GM13976 (cell line): ENCODE measurements at regions not wholly inside any gene's neighbourhood (a gene's known extent, or its start where the extent isn't known, plus 50 kb on each side); places are given as distances from the start of the nearest gene placed in this dataset.

Experiments used
- DNase-seq: peaks from one replicate; pipeline ENCODE4 v3.0.0; 2012; ENCODE audit warnings: low spot score
- in situ Hi-C: fragments of 300-500 bp; cut with MboI; formaldehyde crosslinking; loops from one replicate; pipeline ENCODE4 v1.12.0; 2022; ENCODE audit warnings: low sequenced_read_pairs, mixed read lengths, inconsistent platforms; ENCODE audit not compliant: unreplicated experiment
- TF ChIP-seq, protein P1 (sequence below): IDR thresholded peaks from 2 replicates; pipeline ENCODE4 v1.5.1; 2012; ENCODE audit warnings: borderline replicate concordance, mild to moderate bottlenecking; ENCODE audit not compliant: insufficient read depth; ENCODE audit errors: extremely low read depth, missing control alignments, control extremely low read depth

DNA sequence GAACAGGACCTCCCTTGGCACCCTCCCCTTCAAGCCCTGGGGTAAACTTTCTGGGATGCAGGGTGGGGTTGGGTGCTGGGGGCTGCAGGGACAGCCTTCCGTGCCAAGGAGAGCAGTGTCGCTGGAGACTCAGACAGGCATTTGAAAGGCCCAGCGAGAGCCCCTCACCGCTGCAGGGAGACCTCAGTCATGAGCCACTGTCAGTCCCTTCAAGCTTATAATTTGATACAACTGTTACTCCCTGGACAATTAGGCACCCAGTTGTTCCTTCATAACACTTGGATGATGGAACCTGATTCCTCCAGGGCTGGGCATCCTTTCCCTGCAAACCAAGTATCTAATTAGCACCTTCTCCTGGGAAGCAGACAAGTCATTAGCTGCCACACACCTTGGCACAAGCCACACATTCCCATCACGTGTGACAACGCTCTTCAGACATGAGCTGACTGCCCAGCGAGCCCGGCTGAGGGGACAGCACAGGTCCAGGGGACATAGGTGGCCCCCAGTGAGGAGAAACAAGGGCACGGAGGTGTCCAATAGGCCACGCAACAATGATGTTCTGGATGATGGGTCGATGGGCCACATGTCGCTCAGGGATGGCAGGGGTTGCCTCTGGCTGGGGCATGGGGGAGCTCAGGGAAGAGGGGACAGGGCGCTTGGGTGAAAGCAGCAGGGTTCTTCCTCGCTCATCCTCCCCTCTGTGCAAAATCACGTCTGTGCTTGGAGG, 59.6 kb downstream of the KCNF1 start:
- in situ Hi-C loops = no loop called here
- TF ChIP-seq, protein P1, sequence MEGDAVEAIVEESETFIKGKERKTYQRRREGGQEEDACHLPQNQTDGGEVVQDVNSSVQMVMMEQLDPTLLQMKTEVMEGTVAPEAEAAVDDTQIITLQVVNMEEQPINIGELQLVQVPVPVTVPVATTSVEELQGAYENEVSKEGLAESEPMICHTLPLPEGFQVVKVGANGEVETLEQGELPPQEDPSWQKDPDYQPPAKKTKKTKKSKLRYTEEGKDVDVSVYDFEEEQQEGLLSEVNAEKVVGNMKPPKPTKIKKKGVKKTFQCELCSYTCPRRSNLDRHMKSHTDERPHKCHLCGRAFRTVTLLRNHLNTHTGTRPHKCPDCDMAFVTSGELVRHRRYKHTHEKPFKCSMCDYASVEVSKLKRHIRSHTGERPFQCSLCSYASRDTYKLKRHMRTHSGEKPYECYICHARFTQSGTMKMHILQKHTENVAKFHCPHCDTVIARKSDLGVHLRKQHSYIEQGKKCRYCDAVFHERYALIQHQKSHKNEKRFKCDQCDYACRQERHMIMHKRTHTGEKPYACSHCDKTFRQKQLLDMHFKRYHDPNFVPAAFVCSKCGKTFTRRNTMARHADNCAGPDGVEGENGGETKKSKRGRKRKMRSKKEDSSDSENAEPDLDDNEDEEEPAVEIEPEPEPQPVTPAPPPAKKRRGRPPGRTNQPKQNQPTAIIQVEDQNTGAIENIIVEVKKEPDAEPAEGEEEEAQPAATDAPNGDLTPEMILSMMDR = no peak

DNA sequence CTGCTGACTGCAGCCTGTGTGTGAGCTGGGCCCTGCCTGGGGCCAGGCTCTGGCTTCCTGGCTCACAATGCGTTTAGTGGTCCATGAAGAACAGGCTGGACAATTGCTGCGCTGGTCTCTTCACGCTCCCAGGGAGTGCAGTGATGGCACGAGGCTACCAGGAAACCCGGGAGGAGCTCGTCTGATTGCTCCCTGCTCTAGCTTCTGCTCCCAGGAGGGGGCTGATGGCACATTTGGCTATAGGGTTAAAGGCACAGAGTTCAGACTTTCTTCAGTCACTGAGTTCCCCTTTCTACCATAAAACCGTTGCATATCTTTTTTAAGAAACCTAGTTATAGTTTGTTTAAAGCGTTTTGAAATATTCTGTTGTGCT, 60.1 kb downstream of the KCNF1 start:
- in situ Hi-C loops = no loop called here
- TF ChIP-seq, protein P1 = no peak
- DNase-seq = no peak

More for the DNA sequence above, 59.6 kb downstream of the KCNF1 start:
- DNase-seq = no peak

DNA sequence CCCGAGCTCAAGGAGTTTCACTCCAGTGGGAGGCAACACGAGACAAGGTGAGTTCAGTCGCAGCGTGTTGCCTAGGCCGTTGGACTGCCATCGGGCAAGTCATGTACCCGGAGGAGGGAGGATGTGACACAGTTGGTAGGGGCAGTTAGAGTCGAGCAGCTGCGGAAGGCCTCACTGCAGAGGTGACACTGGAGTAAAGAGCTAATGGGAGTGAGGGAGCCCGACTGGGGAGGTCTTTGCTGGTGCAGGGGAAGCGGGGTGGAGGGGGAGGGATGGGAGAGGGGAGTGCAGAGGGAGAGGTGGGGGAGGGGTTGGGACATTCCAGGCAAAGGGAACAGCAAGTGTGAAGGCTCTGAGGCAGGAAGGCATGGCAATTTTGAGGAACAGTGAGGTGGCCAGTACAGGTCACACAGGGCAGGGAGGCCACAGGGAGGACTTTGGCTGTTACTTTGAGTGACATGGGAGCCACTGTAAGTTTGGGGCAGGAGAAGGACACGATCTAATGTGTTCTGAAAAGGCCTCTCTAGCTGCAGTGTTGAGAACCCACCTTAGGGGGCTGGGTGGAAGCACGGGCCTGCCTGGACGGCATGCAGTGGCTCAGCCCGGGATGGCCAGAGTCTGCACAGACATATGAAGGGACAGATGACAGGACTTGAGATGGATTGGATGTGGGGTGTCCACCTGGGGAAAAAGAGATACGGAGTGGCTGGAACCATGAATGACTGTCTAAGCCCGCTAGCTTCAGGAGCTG, 61.1 kb downstream of the KCNF1 start:
- TF ChIP-seq, protein P1 = no peak
- DNase-seq = no peak
- in situ Hi-C loops = no loop called here

DNA sequence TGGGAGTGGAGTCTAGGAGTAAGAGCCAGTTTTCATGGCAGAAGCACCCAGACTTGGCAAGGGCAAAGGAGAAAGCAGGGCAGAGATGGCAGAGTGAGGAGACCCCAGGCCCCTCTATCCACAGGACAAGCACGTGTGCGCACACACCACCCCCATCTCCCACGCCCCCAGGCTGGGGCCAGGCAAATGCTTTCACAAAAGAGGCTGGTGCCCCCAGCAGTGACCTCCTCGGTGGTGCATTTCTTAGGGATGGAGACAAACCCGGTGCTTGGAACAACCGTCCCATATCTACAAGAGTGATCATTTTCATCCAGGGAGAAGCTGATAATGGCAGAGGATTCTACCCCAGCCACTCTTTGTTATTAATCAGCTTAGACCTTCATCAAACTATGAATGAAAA, 62.0 kb downstream of the KCNF1 start:
- no peak for DNase-seq
- in situ Hi-C loops = no loop called here
- TF ChIP-seq, protein P1 = no peak

DNA sequence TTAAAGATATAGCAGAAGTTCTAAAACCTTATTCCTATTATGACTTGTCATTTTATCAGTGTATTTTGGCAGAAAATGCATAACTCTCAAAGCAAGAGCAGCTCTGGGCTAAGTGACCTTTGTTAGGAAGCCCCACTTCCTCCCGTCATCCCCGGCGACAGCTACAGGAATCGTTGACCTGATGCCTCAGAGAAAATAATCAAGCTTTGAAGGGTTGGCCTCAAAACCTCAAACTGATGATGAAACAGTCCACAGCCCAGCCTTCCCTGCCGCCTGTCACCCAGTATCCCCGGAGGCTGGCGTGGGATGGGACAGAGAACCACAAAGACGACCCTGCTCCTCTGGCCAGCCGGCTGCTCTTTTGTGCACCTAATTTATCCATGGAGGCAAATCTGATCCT, 65.3 kb downstream of the KCNF1 start:
- no peak for DNase-seq
- in situ Hi-C loops = no loop called here
- TF ChIP-seq, protein P1 = no peak

DNA sequence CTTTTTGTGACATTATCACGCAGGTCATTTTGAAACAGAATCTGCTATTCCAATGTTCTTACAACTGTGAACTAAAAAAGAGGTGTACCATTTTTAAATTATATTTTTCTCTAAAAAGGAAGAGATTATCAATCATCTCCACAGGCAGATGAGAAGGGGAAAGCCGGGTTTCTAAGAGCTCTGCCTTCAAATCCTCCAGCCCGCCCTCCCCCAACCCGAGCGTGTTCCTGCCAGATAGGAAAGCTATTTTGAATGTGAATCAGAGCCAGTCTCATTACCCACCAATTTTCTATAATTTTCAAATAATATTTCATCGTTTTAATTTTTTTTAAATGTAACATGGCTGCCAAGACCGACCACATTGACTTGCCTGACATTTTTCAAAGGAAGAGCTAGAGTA, 65.9 kb downstream of the KCNF1 start:
- DNase-seq = no peak
- TF ChIP-seq, protein P1 = no peak
- in situ Hi-C loops = no loop called here
